ENCODE measurements at regions not wholly inside any gene's neighbourhood (a gene's known extent, or its start where the extent isn't known, plus 50 kb on each side); places are given as distances from the start of the nearest gene placed in this dataset.
A peak's percentile ranks its signal among the peaks of the same experiment; 100 is the strongest.

GRCh38 chr10:3467052-3467951, 294.7 kb upstream of the PITRM1 start:
- TSS peak; percentile 87 for BruUV-seq (replicated peaks)
- Histone ChIP-seq H3K4me1 (ENCODE audit: insufficient read depth, low read length) (peaks cover 55% of the 10 kb centered on the region), H3K79me2 (ENCODE audit: low read length) (no peaks in the 10 kb centered on the region), H3K27me3 (ENCODE audit: low read length) (no peaks in the 10 kb centered on the region), H3K27ac (ENCODE audit: low read length) (peak overlapping the region; percentile 100), H3K4me3 (ENCODE audit: low read length) (peak overlapping the region; percentile 59), H3K9me3 (ENCODE audit: low read length) (no peaks in the 10 kb centered on the region), H2AFZ (ENCODE audit: low read length) (peak overlapping the region; percentile 48; the same call in 1 of the 2 replicates), H3K4me2 (ENCODE audit: low read length) (peak overlapping the region; percentile 86), H3K36me3 (ENCODE audit: low read depth, low read length) (no peaks in the 10 kb centered on the region), H3K9me2 (replicated peaks; ENCODE audit: low read length) (no peaks in the 10 kb centered on the region), H3K9ac (ENCODE audit: low read length) (peak overlapping the region; percentile 92), H3F3A (ENCODE audit: low read length, unreplicated experiment) (no peaks in the 10 kb centered on the region), H4K20me1 (ENCODE audit: low read length) (no peaks in the 10 kb centered on the region)
- CTCF ChIA-PET: interaction anchor here (0.6 to 0.7 kb wide), 2 partner anchors 180 to 1109 kb away, joined by 3 read pairs; no protein-coding TSS in a partner anchor
- peak; percentile 86 for DNase-seq
- POLR2A ChIA-PET (ENCODE audit: unreplicated experiment): interaction anchor here (0.6 to 0.7 kb wide), 4 partner anchors 19 to 299 kb away, joined by 3 to 4 read pairs (median 3); no protein-coding TSS in a partner anchor
- intact Hi-C loops (cut with micrococcal nuclease): loop anchor here (1.0 to 10.0 kb wide), 10 partner anchors 75 to 1305 kb away; no protein-coding TSS in a partner anchor
- ATAC-seq: peak; percentile 45
- TF ChIP-seq CTCF (conservative IDR thresholded peaks at IDR 0.05; ENCODE audit: low read depth, low read length) (peak; percentile 77), EZH2 (IDR thresholded peaks at IDR 0.05; ENCODE audit: low read length, unreplicated experiment) (no peak), EZH2phosphoT487 (IDR thresholded peaks at IDR 0.05; ENCODE audit: borderline replicate concordance, low read length) (no peak)

GRCh38 chr10:3465406-3465891, 292.9 kb upstream of the PITRM1 start:
- CTCF ChIA-PET: interaction anchor here (0.5 kb wide), 1 partner anchor 69 kb away, joined by 4 read pairs; no protein-coding TSS in a partner anchor

More at GRCh38 chr10:3465406-3465891, 292.9 kb upstream of the PITRM1 start:
- intact Hi-C loops (cut with micrococcal nuclease): loop anchor here (2.0 to 10.0 kb wide), 8 partner anchors 39 to 1307 kb away; no protein-coding TSS in a partner anchor
- Histone ChIP-seq H3K4me3 (ENCODE audit: low read length) (peak overlapping the region; percentile 30; the same call in 1 of the 2 replicates), H4K20me1 (ENCODE audit: low read length) (no peaks in the 10 kb centered on the region), H3K36me3 (ENCODE audit: low read depth, low read length) (no peaks in the 10 kb centered on the region), H3K9me3 (ENCODE audit: low read length) (no peaks in the 10 kb centered on the region), H3K27ac (ENCODE audit: low read length) (peak overlapping the region; percentile 89), H3K27me3 (ENCODE audit: low read length) (no peaks in the 10 kb centered on the region), H3K4me1 (ENCODE audit: insufficient read depth, low read length) (peaks cover 47% of the 10 kb centered on the region), H3K9ac (ENCODE audit: low read length) (peak overlapping the region; percentile 55), H3K4me2 (ENCODE audit: low read length) (peak overlapping the region; percentile 69), H2AFZ (ENCODE audit: low read length) (peak overlapping the region; percentile 76), H3F3A (ENCODE audit: low read length, unreplicated experiment) (no peaks in the 10 kb centered on the region), H3K9me2 (replicated peaks; ENCODE audit: low read length) (no peaks in the 10 kb centered on the region), H3K79me2 (ENCODE audit: low read length) (no peaks in the 10 kb centered on the region)
- ATAC-seq (peak; percentile 35), DNase-seq (peak; percentile 59)
- TF ChIP-seq EZH2 (IDR thresholded peaks at IDR 0.05; ENCODE audit: low read length, unreplicated experiment): no peak
- TF ChIP-seq EZH2phosphoT487 (IDR thresholded peaks at IDR 0.05; ENCODE audit: borderline replicate concordance, low read length): no peak
- TF ChIP-seq CTCF (conservative IDR thresholded peaks at IDR 0.05; ENCODE audit: low read depth, low read length): no peak
- POLR2A ChIA-PET (ENCODE audit: unreplicated experiment): interaction anchor here (0.6 to 0.7 kb wide), 4 partner anchors 11 to 311 kb away, joined by 4 to 15 read pairs (median 7); no protein-coding TSS in a partner anchor
- no TSS peak for BruUV-seq (replicated peaks)

All from PC-3 (cell line).